ENCODE measurements at regions not wholly inside any gene's neighbourhood (a gene's known extent, or its start where the extent isn't known, plus 50 kb on each side); places are given as distances from the start of the nearest gene placed in this dataset.
A peak's percentile ranks its signal among the peaks of the same experiment; 100 is the strongest.

DNA sequence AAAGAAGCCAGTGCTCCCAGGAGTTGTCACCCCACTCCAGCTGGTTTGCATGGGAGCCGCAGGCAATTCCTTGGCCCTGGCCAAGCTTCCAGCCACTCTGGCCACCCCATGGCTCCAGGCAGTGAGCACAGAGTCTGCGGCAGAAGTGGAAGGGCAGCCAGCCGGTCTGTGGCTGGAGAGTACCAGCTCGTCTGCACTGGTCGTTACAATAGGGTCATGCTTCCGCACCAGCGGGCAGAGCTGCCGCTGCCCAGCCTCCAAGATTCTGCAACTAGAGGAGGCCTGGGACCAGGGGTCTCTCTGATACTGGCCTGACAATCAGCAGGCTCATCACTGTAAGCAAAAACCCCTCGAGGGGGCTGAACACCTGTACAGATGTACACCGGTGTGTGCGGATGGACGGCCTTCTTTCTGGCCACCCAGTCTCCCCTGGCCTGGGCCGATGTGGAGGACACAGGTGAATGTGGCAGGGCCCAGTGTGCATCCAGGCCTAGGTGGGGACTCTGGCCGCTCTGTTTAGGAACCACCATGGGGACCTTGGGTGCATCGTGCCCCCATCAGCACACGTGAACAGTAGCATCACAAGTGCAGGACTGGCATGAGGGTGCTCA lies 51.9 kb upstream of the ODC1 start:
- H3K4me3 ChIP-seq (ENCODE audit: low read depth, poor library complexity, severe bottlenecking): no peak overlapping the region
- WGBS, 2 donors: 84 to 85% methylated on average over 9 to 16 of the region's 16 CpGs
- DNase-seq (ENCODE audit: low spot score in 2 of 2): peak in 1 of 2 donors; percentile 81
- no peak for TF ChIP-seq POLR2A (IDR thresholded peaks at IDR 0.05)
- TF ChIP-seq, protein P1, sequence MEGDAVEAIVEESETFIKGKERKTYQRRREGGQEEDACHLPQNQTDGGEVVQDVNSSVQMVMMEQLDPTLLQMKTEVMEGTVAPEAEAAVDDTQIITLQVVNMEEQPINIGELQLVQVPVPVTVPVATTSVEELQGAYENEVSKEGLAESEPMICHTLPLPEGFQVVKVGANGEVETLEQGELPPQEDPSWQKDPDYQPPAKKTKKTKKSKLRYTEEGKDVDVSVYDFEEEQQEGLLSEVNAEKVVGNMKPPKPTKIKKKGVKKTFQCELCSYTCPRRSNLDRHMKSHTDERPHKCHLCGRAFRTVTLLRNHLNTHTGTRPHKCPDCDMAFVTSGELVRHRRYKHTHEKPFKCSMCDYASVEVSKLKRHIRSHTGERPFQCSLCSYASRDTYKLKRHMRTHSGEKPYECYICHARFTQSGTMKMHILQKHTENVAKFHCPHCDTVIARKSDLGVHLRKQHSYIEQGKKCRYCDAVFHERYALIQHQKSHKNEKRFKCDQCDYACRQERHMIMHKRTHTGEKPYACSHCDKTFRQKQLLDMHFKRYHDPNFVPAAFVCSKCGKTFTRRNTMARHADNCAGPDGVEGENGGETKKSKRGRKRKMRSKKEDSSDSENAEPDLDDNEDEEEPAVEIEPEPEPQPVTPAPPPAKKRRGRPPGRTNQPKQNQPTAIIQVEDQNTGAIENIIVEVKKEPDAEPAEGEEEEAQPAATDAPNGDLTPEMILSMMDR (IDR thresholded peaks at IDR 0.05): no peak
- intact Hi-C loops (cut with DNase I; ENCODE audit: low total_unique reads): no loop called here

DNA sequence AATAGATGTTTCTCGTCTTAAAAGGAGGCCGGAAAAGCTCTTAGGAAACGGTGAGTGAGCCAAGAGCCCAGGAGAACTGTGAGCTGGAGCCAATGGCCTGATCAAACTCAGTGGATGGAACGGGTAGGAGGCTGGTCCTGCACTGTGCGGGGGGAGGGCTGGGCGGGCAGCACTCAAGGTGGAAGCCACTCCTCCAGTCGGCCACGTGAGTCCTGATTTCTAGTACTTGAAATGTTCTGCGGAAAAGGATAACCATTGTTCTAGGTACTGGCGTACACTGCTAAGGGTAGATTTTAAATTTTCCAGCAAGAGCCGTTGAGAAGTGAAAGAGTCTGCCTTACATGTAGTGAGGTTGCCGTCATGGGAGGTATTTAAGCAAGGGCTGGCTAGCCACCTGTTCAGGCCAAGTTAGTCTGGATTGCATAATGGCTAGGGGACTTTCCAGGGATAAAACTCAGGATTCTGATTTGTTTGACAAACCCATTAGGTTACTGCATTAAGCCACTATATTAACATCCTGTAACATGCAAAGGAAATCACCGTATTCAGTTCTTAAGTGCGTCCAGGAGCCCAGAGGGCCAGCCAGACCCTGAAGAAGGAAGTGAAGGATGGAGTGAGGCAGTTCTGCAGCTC lies 51.3 kb upstream of the ODC1 start:
- TF ChIP-seq POLR2A (IDR thresholded peaks at IDR 0.05): no peak
- TF ChIP-seq, protein P1 (IDR thresholded peaks at IDR 0.05): no peak
- no peak for DNase-seq (ENCODE audit: low spot score in 2 of 2)
- H3K4me3 ChIP-seq (ENCODE audit: low read depth, poor library complexity, severe bottlenecking): no peak overlapping the region
- 83 to 84% methylated on average over 14 of the region's 14 CpGs for WGBS, 2 donors
- intact Hi-C loops (cut with DNase I; ENCODE audit: low total_unique reads): no loop called here

DNA sequence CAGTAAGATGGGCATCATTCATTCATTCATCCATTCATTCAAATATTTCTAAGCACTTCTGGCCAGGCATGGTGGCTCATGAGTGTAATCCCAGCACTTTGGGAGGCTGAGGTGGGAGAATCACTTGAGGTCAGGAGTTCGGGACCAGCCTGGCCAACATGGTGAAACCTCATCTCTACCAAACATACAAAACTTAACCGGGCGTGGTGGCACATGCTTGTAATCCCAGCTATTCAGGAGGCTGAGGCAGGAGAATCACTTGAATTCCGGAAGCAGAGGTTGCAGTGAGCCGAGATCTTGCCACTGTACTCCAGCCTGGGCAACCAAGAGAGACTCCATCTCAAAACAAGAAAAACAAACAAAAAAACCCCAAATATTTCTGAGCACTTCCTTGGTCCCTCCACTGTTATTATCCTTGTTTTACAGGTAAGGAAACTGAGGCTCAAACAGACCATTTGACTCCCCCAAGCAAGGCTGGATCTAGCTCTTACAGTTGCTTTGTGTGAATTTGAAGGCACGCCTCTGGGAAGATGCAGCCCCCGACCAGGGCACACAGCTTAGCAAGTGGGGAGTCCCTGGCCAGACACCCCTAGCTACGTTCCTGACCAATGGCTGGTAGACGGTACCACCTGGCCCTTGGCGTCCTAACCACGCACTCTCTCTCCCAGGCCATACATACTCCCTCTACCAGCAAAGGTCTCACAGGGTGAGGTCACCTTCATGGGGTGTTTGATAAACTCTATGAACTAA lies 50.6 kb upstream of the ODC1 start:
- DNase-seq (ENCODE audit: low spot score in 2 of 2): peak; percentile 10 to 67
- intact Hi-C loops (cut with DNase I; ENCODE audit: low total_unique reads): no loop called here
- H3K4me3 ChIP-seq (ENCODE audit: low read depth, poor library complexity, severe bottlenecking): no peak overlapping the region
- TF ChIP-seq, protein P1 (IDR thresholded peaks at IDR 0.05): no peak
- TF ChIP-seq POLR2A (IDR thresholded peaks at IDR 0.05): no peak
- WGBS, 2 donors: 89 to 93% methylated on average over 11 of the region's 11 CpGs

Measured in lower leg skin (tissue), 4 donors.